GM12878 (cell line): ENCODE measurements at regions not wholly inside any gene's neighbourhood (a gene's known extent, or its start where the extent isn't known, plus 50 kb on each side); places are given as distances from the start of the nearest gene placed in this dataset.

Experiments used
- ATAC-seq: fragments of 200-7000 bp; cut with Tn5 transposase; 3 replicates; pipeline ENCODE4 v1.9.1; 2020; ENCODE audit warnings: mild to moderate bottlenecking, moderate library complexity
- BruUV-seq: library from RNA; stranded (reverse); fragments of 400-500 nt; replicated peaks from 2 replicates; lab custom pipeline; 2021; lab: Mats Ljungman, UMichigan
- CTCF ChIA-PET: fragments of 300-600 bp; sonication (Branson Sonifier 250); formaldehyde crosslinking; extraction: SDS; loops from one replicate; lab custom pipeline; 2021; ENCODE audit warnings: inconsistent platforms; lab: Yijun Ruan, JAX
- POLR2A ChIA-PET: fragments of 350-600 bp; formaldehyde crosslinking; extraction: SDS; loops from one replicate; lab custom pipeline; 2021; ENCODE audit warnings: inconsistent platforms; lab: Charles Lee
- RAD21 ChIA-PET: fragments of 300-600 bp; sonication (Branson Sonifier 250); formaldehyde crosslinking; loops from one replicate; lab custom pipeline; 2023; ENCODE audit warnings: antibody characterized with exemption; ENCODE audit not compliant: unreplicated experiment; lab: Charles Lee
- SMC1A ChIA-PET: fragments of 300-600 bp; sonication (Branson Sonifier 250); formaldehyde crosslinking; loops from one replicate; lab custom pipeline; 2023; ENCODE audit not compliant: unreplicated experiment, uncharacterized antibody; lab: Charles Lee
- DNase-seq: peaks from one replicate; pipeline ENCODE4 v3.0.0-alpha.2; 2011; ENCODE audit warnings: low read depth, low spot score
- FAIRE-seq: peaks from 3 replicates; lab custom pipeline; 2011; peaks lifted over from hg19 to GRCh38; lab: Jason Lieb, UNC
- H2AFZ ChIP-seq: 2 replicates; pipeline ENCODE4 v1.6.0; 2011; ENCODE audit warnings: low read depth, low read length, control low read depth; ENCODE audit not compliant: control insufficient read depth
- H3K27ac ChIP-seq: 2 replicates; pipeline ENCODE4 v1.5.1; 2011; ENCODE audit warnings: control low read depth; ENCODE audit not compliant: control insufficient read depth, insufficient read depth
- H3K27me3 ChIP-seq, 2 experiments: replicated peaks in 1 of 2; 2 replicates each; pipeline versions ENCODE4 v1.6.0 to v1.6.1; 2011; ENCODE audit warnings: low read length in 1 of 2; ENCODE audit not compliant: control insufficient read depth in 2 of 2, insufficient read depth in 2 of 2
- H3K36me3 ChIP-seq, 2 experiments: 2 replicates each; pipeline ENCODE4 v1.5.1; 2011; ENCODE audit warnings: low read length in 1 of 2; ENCODE audit not compliant: control insufficient read depth in 2 of 2, insufficient read depth in 2 of 2
- H3K4me1 ChIP-seq: 2 replicates; pipeline ENCODE4 v1.6.1; 2011; ENCODE audit warnings: mild to moderate bottlenecking, low read length, moderate library complexity, mixed read lengths; ENCODE audit not compliant: control insufficient read depth, insufficient read depth
- H3K4me2 ChIP-seq: 2 replicates; pipeline ENCODE4 v1.6.0; 2011; ENCODE audit warnings: control low read depth; ENCODE audit not compliant: control insufficient read depth, insufficient read depth
- H3K4me3 ChIP-seq: fragments of 200-600 bp; sonication (generic); 2 replicates; pipeline ENCODE4 v1.5.1; 2016
- H3K79me2 ChIP-seq: 2 replicates; pipeline ENCODE4 v1.6.0; 2011; ENCODE audit warnings: low read length; ENCODE audit not compliant: control insufficient read depth, insufficient read depth
- H3K9ac ChIP-seq: 2 replicates; pipeline ENCODE4 v1.8.0; 2011; ENCODE audit warnings: low read length, control low read depth, mixed read lengths; ENCODE audit not compliant: control insufficient read depth, insufficient read depth
- H3K9me3 ChIP-seq: replicated peaks from 3 replicates; pipeline ENCODE4 v1.5.1; 2011; ENCODE audit warnings: mild to moderate bottlenecking, low read length; ENCODE audit not compliant: control insufficient read depth, insufficient read depth
- H4K20me1 ChIP-seq: 2 replicates; pipeline ENCODE4 v1.6.0; 2011; ENCODE audit not compliant: control insufficient read depth, insufficient read depth
- CREM ChIP-seq: IDR thresholded peaks from 2 replicates; pipeline ENCODE4 v1.6.1; 2014; ENCODE audit warnings: antibody characterized with exemption, low read depth
- E2F8 ChIP-seq: fragments of 450-650 bp; IDR thresholded peaks from 2 replicates; pipeline ENCODE4 v1.6.1; 2018; ENCODE audit warnings: mild to moderate bottlenecking, low read depth, moderate library complexity; ENCODE audit not compliant: partially characterized antibody
- FOS ChIP-seq: IDR thresholded peaks from 3 replicates; pipeline ENCODE4 v1.6.1; 2011; ENCODE audit warnings: borderline replicate concordance; ENCODE audit not compliant: insufficient read length; ENCODE audit errors: extremely low read depth
- SIN3A ChIP-seq: IDR thresholded peaks from 2 replicates; pipeline ENCODE4 v1.6.1; 2012; ENCODE audit warnings: low read depth, low read length, improper control_type of control experiment
- SP1 ChIP-seq: IDR thresholded peaks from one replicate; pipeline ENCODE4 v1.6.1; 2011; ENCODE audit warnings: low read depth, low read length
- STAT3 ChIP-seq: IDR thresholded peaks from 2 replicates; pipeline ENCODE4 v1.6.1; 2011; ENCODE audit warnings: low read depth, low read length, improper control_type of control experiment
- TCF7 ChIP-seq: IDR thresholded peaks from 2 replicates; pipeline ENCODE4 v1.6.1; 2014; ENCODE audit warnings: antibody characterized with exemption, borderline replicate concordance
- ZBTB11 ChIP-seq: fragments of 450-650 bp; formaldehyde crosslinking; IDR thresholded peaks from 2 replicates; pipeline ENCODE4 v1.5.0; 2022; ENCODE audit warnings: mild to moderate bottlenecking, missing genetic modification characterization
- WGBS: methylation state at CpG from one replicate; pipeline ENCODE4 v1.1.6; 2016; ENCODE audit warnings: low lambda C conversion rate; ENCODE audit not compliant: insufficient replicate concordance, insufficient coverage; ENCODE audit errors: missing lambda C conversion rate; 5-methylcytosine and 5-hydroxymethylcytosine counted together
- in situ Hi-C: fragments of 300-500 bp; cut with MboI; formaldehyde crosslinking; loops from 9 replicates; pipeline ENCODE4 v1.14.3; 2018; ENCODE audit warnings: mixed read lengths
- intact Hi-C: fragments of 100-400 bp; cut with micrococcal nuclease; formaldehyde crosslinking; loops from one replicate; pipeline ENCODE4 v1.14.2; 2022; ENCODE audit not compliant: unreplicated experiment

DNA sequence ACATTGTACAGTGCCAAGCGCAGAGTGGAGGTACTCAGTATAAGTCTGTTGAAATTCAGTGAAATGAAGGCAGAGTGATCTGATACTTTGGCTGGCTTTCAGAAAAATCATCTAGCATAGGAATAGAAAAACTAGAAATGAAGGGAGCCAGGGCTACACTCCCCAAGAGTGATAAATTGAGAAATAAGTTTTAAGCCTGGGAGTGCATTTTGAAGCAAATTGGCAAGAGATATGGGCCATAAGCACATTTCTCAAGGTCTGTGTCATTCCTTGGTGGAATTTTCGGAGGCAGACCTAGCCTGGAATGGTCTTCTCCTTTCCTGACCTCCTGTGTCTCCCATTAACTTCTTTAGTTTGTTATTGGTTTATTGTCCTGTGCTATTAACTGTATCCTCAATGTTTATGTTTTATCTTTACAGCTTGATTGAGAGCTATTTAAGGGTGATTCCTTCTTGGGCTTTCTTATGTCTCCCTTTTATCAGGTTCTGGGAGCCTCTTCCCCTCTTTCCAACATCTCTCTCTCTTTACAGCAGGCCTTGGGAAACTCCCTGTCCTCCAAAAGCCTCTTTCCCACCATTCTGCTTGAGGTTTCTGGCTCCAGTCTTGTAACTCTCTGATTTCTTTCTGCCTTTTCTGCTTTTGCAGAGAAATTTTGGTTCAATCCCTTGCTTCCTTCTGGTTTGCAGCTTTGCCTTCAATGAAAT is 649.5 kb downstream of the SLC4A3 start:
- no peaks in the 10 kb centered on the region for H3K36me3 ChIP-seq
- FAIRE-seq, result no peak
- no peak overlapping the region for H3K4me3 ChIP-seq
- H3K9ac ChIP-seq, result no peak overlapping the region
- ATAC-seq, result no peak
- H3K4me2 ChIP-seq, result no peak overlapping the region
- TF ChIP-seq STAT3 (no peak), FOS (no peak), ZBTB11 (CRISPR knock-in tag) (no peak), TCF7 (no peak), E2F8 (no peak), SP1 (no peak), CREM (no peak), SIN3A (no peak)
- no peak for DNase-seq
- SMC1A ChIA-PET, result no interaction called here
- in situ Hi-C loops, result no loop called here
- RAD21 ChIA-PET, result no interaction called here
- no TSS peak for BruUV-seq
- no peaks in the 10 kb centered on the region for H3K4me1 ChIP-seq
- 13% methylated on average over 2 of the region's 2 CpGs for WGBS
- no peak overlapping the region for H2AFZ ChIP-seq
- POLR2A ChIA-PET, result no interaction called here
- no peaks in the 10 kb centered on the region for H3K9me3 ChIP-seq
- H3K79me2 ChIP-seq, result no peaks in the 10 kb centered on the region
- intact Hi-C loops, result no loop called here
- H3K27ac ChIP-seq, result no peak overlapping the region
- no peaks in the 10 kb centered on the region for H3K27me3 ChIP-seq
- CTCF ChIA-PET, result no interaction called here
- H4K20me1 ChIP-seq, result no peaks in the 10 kb centered on the region
